HS-27A (cell line): ENCODE measurements at regions not wholly inside any gene's neighbourhood (a gene's known extent, or its start where the extent isn't known, plus 50 kb on each side); places are given as distances from the start of the nearest gene placed in this dataset.

ENCODE experiments used
- DNase-seq: peaks from one replicate; pipeline ENCODE4 v3.0.0-alpha.2; 2012; ENCODE audit warnings: low read depth, missing footprints

DNA sequence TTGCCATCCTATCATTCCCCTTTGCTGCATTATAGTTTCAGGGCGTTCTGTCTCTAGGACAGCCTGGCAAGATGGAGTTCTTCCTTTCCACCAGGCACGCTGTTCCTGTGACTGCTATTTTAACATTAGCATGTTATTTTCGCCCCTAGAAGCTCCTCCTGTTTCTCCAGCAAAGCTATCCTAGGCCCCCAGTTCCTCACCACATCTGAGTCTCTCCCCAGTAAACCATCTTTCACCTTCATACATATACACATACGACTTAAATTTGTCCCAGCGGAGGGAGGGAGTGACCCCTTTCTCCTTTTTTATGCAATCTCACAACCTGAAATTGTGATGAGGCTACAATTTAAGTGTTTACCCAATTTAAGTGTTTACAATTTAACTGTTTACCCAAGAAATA is 66.7 kb upstream of the FRMD6 start:
- DNase-seq, result no peak

DNA sequence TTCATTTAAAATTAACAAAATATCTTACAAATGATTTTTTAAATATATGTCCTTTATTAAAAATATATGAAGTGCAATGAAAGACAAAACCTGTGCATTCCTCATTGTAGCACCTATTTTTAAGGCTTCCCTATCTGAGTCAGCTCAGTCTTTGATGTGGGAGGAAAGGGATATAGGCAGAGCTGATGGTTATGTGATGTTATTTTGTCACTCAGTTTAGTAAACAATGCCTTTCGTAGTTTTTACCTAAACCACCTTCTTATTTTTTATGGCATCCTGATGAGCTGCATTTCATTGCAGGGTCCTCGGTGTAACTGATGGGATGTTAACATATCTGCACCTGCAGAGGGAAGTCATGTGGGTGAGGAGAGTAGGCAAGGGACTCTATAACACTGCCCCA is 58.9 kb upstream of the FRMD6 start:
- DNase-seq, result no peak

DNA sequence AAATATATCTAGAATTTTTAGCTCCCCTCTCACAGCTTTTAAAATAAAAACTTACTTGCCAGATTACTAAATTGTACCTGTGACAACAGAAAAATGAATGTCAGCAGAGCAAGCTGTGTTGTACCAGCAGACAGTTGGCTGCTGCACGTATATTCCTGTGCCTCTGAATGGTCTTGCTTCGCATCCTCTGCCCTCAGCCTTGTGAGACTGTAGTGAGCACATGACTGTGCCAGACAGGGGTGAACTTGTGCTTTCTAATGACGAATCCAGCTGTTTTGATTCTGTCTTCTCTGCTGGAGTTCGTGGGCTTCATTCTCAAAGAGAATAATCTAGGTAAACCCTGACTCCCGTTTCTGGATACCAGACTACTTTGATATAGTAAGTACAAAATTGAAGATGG is 58.3 kb upstream of the FRMD6 start:
- DNase-seq, result no peak

DNA sequence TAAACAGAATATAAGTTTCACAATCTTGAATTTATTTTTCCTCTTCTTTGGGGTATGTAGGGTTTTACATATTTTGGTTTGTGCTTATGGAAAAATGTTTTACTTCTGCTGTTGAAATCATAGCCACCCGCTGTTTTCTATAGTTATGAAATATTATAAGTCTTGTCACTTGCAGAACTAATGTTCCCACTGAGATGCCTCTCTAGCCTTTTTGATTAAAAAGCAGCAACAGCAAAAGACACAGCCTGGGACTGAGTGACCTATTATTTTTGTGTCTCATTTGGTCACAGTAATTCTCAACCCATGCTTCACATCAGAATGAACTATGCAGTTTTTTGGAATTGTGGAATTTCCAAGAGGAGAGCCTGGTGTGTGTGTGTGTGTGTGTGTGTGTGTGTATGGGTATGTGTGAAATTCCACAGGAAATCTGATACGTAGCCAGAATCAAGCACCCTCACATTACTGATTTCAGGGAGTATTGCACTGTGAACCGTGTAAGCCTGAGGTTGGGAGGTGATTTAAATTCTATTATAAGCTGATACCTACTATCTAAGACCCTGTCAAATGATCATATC is 55.7 kb upstream of the FRMD6 start:
- DNase-seq, result peak; percentile 45

DNA sequence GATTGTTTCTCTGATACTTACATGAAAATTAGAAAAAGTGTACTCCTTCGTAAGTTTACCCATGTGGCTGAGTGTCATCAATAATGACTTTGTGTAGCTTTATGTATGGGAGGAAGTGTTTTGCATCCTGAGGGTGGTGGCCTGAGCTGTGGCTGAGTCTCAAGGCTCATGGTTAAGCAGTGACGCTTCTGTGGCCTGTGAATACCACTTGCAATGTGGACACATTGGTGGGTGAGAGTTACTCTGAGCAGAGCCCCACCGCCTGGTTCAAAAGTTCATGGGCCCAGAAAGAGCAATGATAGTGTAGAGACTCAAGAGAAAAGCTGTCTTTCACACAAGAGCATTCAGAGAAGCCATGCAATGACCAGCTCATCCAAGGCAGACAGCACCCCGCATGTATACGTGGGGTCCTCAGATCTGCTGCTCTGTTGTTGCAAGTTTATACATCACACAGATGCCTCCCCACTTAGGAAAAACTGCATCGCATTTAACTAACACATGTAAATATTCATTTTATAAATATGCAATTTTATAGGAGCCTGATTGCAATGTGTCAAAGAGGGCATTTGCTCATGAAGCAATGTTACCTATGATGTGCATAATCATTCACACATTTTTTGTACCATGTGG is 55.1 kb upstream of the FRMD6 start:
- no peak for DNase-seq

DNA sequence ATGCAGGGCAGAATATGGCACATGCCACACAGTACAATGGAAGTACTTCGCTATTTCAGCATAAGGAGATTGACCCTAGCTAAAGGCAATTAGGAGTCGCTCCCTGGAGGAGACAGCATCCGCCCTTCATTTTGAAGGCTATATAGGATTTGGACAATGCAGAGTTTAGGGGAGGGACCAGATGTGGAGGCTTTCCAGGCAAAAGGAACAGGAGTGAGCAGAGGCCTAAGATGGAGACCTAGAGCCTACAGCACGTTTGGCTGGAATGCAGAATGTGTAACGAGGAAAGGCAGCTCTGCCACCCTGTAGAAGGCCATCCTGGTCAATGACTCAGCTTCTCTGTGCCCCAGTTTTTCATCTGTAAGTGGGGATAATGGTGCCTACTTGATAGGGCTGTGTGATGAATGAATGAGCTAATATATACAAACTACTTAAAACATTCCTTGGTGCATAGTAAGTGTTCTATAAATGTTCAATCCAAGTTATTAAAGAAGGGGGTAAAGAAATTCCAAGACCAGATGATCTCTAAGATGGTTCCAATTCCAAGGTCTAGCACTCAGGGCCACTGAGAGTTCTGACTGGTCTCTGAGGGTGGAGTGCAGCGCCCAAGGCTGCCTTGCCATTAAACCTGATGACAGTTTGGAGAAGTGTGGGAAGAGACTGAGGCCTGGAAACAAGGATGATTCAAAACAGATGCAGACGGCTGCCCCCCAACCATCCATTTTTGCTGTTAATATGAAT is 54.3 kb upstream of the FRMD6 start:
- peak; percentile 84 for DNase-seq

DNA sequence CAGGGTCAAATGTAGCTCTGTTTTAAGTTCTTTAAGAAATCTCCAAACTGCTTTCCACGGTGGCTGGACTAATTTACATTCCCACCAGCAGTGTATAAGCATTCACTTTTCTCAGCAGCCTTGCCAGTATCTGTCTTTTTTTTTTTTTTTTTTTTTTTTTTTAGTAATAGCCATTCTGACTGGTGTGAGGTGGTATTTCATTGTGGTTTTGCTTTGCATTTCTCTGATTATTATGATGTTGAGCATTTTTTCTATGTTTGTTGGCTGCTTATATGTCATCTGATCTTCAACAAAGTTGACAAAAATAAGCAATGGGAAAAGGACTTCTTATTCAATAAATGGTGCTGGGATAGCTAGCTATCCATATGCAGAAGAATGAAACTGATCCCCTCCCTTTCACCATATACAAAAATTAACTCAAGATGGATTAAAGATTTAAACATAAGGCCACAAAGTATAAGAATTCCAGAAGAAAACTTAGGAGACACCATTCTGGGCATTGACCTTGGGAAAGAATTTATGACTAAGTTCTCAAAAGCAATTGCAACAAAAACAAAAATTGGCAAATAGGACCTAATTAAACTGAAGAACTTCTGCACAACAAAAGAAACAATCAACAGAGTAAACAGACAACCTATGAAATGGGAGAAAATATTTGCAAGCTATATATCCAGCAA is 52.6 kb upstream of the FRMD6 start:
- peak; percentile 61 for DNase-seq

DNA sequence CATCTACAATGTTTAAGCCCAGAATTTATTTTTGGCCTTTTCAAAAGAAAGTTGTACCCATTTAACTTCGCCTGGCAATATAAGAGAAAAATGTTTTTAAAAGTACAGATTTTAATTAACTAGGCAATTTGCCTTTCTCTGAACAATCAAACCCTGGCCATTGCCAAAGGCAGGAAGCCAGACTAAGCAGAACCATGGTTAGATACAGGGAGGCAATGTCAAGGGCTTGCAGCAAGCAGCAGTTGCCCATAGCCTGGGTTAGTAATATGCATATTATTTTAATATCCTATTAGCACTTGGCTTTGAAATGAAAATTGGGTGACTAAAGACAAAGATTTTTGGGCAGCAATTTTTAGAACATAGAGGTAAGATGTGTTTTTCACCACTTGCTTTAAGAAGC is 51.1 kb upstream of the FRMD6 start:
- no peak for DNase-seq
